Pons (tissue), 1 donor: ENCODE measurements at regions not wholly inside any gene's neighbourhood (a gene's known extent, or its start where the extent isn't known, plus 50 kb on each side); places are given as distances from the start of the nearest gene placed in this dataset.

ENCODE experiments used
- DNase-seq: peaks from one replicate; pipeline ENCODE4 v3.0.0-alpha.2; 2016; ENCODE audit warnings: low spot score

- no peak for DNase-seq
Measured at GRCh38 chr22:48954781-48955311, 872.8 kb downstream of the BRD1 start.

GRCh38 chr22:48953830-48954229 is 873.8 kb downstream of the BRD1 start:
- no peak for DNase-seq

- no peak for DNase-seq
Measured at GRCh38 chr22:48953103-48953720, 874.5 kb downstream of the BRD1 start.

GRCh38 chr22:48952256-48953102 is 875.2 kb downstream of the BRD1 start:
- DNase-seq = no peak

GRCh38 chr22:48951836-48952235 is 875.8 kb downstream of the BRD1 start:
- no peak for DNase-seq

- no peak for DNase-seq
Measured at GRCh38 chr22:48950151-48950915, 877.3 kb downstream of the BRD1 start.

- DNase-seq = no peak
Measured at GRCh38 chr22:48949375-48950149, 878.1 kb downstream of the BRD1 start.

- DNase-seq = no peak
Measured at GRCh38 chr22:48948575-48949170, 879.0 kb downstream of the BRD1 start.

- no peak for DNase-seq
Measured at GRCh38 chr22:48947636-48948035, 880.0 kb downstream of the BRD1 start.

- no peak for DNase-seq
Measured at GRCh38 chr22:48945621-48946458, 881.8 kb downstream of the BRD1 start.

GRCh38 chr22:48944751-48945620 is 882.7 kb downstream of the BRD1 start:
- DNase-seq = no peak

GRCh38 chr22:48944433-48944750 is 883.3 kb downstream of the BRD1 start:
- DNase-seq = no peak

GRCh38 chr22:48943567-48944432 is 883.9 kb downstream of the BRD1 start:
- peak; percentile 75 for DNase-seq

GRCh38 chr22:48942698-48943566 is 884.7 kb downstream of the BRD1 start:
- DNase-seq = no peak

- no peak for DNase-seq
Measured at GRCh38 chr22:48941903-48942575, 885.6 kb downstream of the BRD1 start.

- no peak for DNase-seq
Measured at GRCh38 chr22:48941033-48941902, 886.4 kb downstream of the BRD1 start.
